Amniotic stem cell (primary cell): ENCODE measurements at regions not wholly inside any gene's neighbourhood (a gene's known extent, or its start where the extent isn't known, plus 50 kb on each side); places are given as distances from the start of the nearest gene placed in this dataset.

Source experiments
- DNase-seq: peaks from one replicate; lab custom pipeline; 2025; lab: John Stamatoyannopoulos, UW

GRCh38 chr4:20528508-20528907, 171.8 kb upstream of the PACRGL start:
- DNase-seq: no peak

DNA sequence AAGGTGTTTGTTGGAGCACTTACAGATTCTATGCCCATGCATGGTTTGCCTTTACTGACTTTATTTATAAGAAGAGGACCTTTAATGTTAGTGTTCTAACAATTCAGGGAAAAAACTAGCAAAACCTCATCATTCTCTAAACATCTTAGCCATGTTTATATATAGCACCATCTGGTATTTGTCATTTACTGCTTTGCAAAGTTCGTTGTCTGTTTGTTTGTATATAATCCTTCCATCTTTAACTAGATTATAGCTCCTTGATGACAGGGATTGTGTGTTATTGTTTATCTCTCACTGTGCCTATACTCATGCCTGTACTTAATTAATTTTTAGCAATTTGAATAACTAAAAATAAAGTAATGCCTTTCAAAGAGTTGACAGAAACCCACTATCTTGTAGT, 170.6 kb upstream of the PACRGL start:
- DNase-seq: no peak

GRCh38 chr4:20532116-20532790, 168.0 kb upstream of the PACRGL start:
- DNase-seq: no peak

GRCh38 chr4:20532871-20533870, 167.1 kb upstream of the PACRGL start:
- no peak for DNase-seq

DNA sequence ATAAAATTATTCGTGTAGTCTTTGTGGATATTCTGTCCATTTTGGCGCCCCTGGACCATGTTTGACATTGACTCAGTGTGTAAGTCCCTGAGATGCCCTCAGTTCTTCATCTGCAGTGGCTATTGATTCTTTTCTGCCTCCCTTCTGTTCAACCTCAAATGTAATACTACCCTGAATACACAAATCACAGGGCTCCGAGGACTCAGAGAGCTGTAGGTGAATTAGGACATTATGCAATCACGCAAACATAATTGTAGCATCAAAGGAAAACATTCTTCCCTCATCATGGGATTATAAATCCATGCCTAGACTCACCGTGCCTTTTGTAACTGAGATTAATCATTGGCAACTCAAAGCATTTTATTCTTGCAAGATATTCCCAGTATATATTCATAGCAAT, 161.4 kb upstream of the PACRGL start:
- no peak for DNase-seq

DNA sequence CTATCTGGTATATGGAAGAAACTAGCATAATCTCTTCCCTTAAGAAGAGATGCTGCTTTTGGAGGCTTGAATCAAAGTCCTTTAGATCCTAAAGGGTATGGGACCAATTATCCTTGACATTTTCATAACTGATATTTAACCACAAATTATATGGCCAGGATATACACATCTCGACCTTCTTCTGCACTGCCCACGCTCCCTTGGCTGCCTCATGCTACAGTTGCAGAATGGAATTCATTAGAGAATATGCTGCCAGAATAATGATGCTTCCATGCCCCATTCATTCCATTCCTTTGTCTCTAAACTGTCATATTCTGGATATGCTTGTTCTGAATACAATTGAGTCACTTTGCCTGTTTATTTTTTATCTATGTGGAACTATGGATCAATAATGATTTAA, 157.1 kb upstream of the PACRGL start:
- no peak for DNase-seq

GRCh38 chr4:20544645-20545044, 155.6 kb upstream of the PACRGL start:
- DNase-seq: peak; percentile 36

GRCh38 chr4:20552004-20552403, 148.3 kb upstream of the PACRGL start:
- DNase-seq: no peak

- no peak for DNase-seq
Measured at GRCh38 chr4:20554134-20554533, 146.1 kb upstream of the PACRGL start.

- no peak for DNase-seq
Measured at GRCh38 chr4:20565075-20565721, 135.1 kb upstream of the PACRGL start.

GRCh38 chr4:20570981-20571715, 129.1 kb upstream of the PACRGL start:
- DNase-seq: no peak

- DNase-seq: no peak
Measured at GRCh38 chr4:20572976-20573375, 127.3 kb upstream of the PACRGL start.

DNA sequence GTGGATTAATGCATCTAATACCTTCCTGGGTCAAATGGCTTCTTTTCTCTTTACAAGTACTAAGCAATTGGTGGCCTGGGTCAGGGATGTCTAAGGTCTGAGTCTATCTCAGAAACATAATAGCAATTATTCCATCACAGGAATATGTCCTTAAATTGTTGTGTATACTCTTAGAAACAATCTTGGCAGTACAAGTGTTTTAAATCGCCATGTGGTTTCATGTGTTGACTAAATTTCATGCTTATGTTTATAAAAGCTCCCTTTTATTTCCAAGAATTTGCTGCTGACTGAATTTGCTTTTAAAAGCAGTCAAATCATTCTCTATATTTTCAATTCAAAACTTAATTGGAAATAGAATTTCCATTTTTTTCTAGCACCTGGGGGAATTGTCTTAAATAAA, 125.3 kb upstream of the PACRGL start:
- DNase-seq: no peak

DNA sequence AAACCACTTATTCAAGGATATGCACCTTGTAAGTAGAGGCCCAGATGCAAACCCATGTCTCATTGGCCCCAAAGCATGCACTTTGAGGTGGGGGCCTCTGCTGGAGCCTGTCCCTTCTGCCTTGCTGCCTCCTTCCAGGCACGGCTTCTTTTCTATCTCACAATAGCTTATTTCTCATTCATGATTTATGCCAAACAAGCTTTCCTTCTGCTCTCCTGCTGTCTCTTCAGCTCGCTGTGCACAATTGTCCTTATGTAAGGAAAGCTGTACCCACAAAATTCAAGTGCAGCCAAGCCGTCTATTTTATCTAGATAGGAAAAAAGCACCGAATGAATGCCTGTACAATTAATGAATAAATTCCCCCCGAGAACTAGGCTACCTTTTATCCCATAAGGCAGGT, 124.8 kb upstream of the PACRGL start:
- no peak for DNase-seq

DNA sequence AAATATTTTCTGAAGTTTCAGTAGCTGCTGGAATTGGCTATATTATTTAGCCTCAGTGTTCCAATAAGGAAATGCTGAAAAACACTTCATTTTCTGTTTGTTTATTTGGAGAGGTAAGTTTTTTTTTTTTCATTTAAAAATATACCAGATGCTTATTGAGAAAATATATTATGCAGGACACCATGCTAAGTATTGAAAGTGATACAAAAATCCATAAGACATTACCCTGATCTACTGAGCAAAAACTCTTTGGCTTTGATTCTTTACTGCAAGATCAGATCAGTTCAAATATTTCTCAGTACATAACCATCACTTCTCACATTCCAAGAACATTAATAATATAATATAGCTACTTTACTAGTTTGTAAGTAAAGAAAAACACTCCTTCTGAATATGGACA, 123.4 kb upstream of the PACRGL start:
- DNase-seq: no peak

GRCh38 chr4:20577702-20578101, 122.6 kb upstream of the PACRGL start:
- no peak for DNase-seq

- DNase-seq: no peak
Measured at GRCh38 chr4:20580907-20581306, 119.4 kb upstream of the PACRGL start.

DNA sequence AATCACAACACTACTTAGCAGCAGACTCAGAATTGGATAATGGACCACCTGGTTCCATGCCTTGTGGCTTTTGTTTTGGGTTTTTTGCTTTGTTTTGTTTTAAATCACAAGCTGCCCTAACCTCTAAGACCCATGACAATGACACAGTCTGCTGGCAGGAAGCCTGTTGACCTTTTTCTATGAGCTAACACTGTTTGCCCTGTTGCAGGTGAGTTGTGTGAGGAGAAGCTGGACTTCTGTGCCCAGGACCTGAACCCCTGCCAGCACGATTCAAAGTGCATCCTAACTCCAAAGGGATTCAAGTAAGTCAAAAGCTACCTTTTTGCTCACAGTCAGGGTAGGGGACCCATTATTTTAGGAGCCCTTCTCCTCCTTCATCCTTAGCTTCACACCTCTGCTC, 110.8 kb upstream of the PACRGL start:
- DNase-seq: no peak

DNA sequence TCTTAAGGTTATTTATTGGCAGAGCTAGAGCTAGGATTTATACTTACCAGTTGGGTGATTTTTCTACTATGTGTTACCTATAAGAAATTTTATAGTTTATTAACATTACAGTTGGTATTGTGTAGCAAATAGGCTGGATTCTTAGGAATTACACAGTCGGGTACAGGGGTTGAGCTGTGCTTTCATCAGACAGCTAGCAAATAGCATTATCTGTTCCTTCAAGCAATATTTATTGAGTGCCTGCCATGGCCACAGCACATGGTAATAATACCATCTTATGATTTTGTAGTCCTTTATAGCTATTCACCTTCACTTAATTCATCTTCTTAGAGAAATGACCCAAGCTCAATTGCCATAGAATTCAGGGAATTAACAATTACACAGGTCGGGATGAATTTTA, 109.4 kb upstream of the PACRGL start:
- no peak for DNase-seq

GRCh38 chr4:20591571-20591970, 108.7 kb upstream of the PACRGL start:
- DNase-seq: no peak

- no peak for DNase-seq
Measured at GRCh38 chr4:20592013-20592412, 108.2 kb upstream of the PACRGL start.

DNA sequence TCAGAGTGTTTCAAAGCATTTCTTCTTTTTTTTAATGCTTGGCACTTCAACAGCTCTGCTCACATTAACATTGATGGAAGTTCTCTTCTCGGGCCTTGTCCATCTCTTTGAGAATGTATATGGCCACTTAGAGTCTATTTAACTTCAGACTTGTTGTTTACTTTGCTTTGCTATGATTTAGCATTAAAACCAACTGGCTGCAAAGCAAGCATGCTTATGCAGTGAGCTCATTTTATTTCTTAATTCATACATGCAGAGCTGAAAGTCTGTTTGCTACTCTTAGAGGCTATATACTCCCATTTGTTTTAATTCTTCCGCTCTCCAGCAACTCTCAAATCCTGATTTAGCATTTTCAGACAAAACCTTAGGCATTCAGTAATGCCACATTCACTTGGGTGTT, 107.6 kb upstream of the PACRGL start:
- DNase-seq: no peak
